NCI-H128 (cell line): ENCODE measurements at regions not wholly inside any gene's neighbourhood (a gene's known extent, or its start where the extent isn't known, plus 50 kb on each side); places are given as distances from the start of the nearest gene placed in this dataset.

Experiments
- DNase-seq: peaks from one replicate; lab custom pipeline; 2025; ENCODE audit not compliant: unreplicated experiment; lab: John Stamatoyannopoulos, UW

GRCh38 chr2:128380061-128380889, 61.6 kb upstream of the HS6ST1 start:
- DNase-seq, result no peak

GRCh38 chr2:128380961-128381938, 62.6 kb upstream of the HS6ST1 start:
- no peak for DNase-seq

GRCh38 chr2:128384446-128384845, 65.8 kb upstream of the HS6ST1 start:
- no peak for DNase-seq

- DNase-seq, result no peak
These were observed 66.3 kb upstream of the HS6ST1 start for GRCh38 chr2:128384956-128385355.

- no peak for DNase-seq
These were observed 66.7 kb upstream of the HS6ST1 start for GRCh38 chr2:128385365-128385764.

- DNase-seq, result no peak
These were observed 67.4 kb upstream of the HS6ST1 start for GRCh38 chr2:128386066-128386465.

- no peak for DNase-seq
These were observed 69.9 kb upstream of the HS6ST1 start for GRCh38 chr2:128388499-128388941.

GRCh38 chr2:128389388-128390086, 70.9 kb upstream of the HS6ST1 start:
- DNase-seq, result no peak

GRCh38 chr2:128390256-128390990, 71.8 kb upstream of the HS6ST1 start:
- no peak for DNase-seq

GRCh38 chr2:128390991-128391630, 72.4 kb upstream of the HS6ST1 start:
- DNase-seq, result no peak

DNA sequence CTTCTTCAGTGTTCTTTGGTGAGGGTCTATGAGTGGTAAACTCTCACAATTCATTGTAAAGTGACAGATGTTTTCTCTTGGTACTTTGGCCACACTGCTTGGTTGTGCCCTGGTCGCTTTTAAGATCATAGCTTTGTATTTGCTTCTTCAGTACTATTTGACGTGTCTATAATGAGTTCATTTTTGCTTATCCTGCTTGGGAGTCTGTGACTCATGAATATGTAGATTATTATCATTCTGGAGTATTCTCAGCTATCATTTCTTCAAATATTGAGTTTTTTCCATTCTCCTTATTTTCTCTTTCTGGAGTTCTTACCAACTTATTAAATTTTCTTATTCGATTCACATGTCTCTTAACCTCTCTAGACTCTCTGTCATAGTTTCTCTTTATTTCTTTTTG, 73.0 kb upstream of the HS6ST1 start:
- no peak for DNase-seq

- DNase-seq, result no peak
These were observed 73.5 kb upstream of the HS6ST1 start for GRCh38 chr2:128392207-128392606.

GRCh38 chr2:128394007-128394730, 75.5 kb upstream of the HS6ST1 start:
- no peak for DNase-seq

DNA sequence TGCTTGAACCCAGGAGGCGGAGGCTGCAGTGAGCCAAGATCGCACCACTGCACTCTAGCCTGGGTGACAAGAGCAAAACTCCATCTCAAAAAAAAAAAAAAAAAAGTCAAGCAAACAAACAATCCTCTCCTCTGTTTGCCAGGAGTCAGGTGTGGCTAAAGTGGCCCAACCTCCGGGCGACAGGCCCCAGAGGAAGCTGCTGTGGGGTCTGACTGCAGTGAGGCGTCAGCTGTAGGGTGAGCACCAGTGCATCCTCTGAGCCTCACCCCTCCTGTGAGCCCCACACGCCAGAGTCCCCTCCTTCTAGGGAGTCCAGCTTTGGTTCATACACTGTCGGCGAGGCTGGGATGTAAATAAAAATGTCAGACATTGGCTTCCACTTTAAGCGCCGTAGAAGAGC, 76.5 kb upstream of the HS6ST1 start:
- DNase-seq, result no peak

- DNase-seq, result no peak
These were observed 77.2 kb upstream of the HS6ST1 start for GRCh38 chr2:128395640-128396499.

- no peak for DNase-seq
These were observed 77.8 kb upstream of the HS6ST1 start for GRCh38 chr2:128396500-128396891.

DNA sequence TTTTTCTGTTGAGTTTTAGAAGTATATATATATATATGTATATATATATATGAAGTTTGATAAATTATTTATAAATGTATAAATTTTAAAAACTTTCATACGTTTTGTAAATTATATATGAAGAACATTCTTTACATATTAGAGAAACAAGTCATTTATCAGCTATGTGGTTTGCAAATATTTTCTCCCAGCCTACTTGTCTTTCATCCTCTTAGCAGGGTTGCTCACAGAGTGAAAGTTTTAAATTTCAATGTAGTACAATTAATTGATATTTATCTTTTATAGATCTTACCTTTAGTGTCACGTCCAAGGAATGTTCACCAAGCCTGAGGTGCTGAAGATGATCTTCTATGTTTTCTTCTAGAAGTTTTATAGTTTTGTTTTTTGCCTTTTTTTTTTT, 78.3 kb upstream of the HS6ST1 start:
- no peak for DNase-seq

- DNase-seq, result no peak
These were observed 80.6 kb upstream of the HS6ST1 start for GRCh38 chr2:128399256-128399655.
